ENCODE measurements at regions not wholly inside any gene's neighbourhood (a gene's known extent, or its start where the extent isn't known, plus 50 kb on each side); places are given as distances from the start of the nearest gene placed in this dataset.

DNA sequence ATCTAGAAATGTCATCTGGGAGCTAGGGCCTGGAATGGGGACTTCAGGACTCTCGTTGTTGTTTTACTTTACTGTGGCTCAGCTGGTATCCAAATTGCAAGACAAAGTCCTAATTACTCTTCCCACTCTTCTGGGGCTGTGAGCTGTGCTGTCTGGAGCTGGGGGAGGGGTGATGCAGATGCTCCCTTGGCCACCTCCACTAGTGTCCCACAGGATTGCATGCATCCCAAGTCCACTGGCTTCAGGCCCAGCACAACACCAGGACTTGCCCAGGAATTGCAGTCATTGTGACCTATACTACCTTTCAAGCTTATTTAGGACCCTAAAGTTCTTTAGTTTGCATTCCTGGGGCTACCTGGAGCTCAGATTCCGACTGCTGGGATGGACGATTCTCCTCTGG is 366.1 kb upstream of the FAM47C start:
- no peak for TF ChIP-seq EZH2 (IDR thresholded peaks at IDR 0.05; ENCODE audit: borderline replicate concordance, low read depth, low read length, poor library complexity, severe bottlenecking)
- TF ChIP-seq, protein P1, sequence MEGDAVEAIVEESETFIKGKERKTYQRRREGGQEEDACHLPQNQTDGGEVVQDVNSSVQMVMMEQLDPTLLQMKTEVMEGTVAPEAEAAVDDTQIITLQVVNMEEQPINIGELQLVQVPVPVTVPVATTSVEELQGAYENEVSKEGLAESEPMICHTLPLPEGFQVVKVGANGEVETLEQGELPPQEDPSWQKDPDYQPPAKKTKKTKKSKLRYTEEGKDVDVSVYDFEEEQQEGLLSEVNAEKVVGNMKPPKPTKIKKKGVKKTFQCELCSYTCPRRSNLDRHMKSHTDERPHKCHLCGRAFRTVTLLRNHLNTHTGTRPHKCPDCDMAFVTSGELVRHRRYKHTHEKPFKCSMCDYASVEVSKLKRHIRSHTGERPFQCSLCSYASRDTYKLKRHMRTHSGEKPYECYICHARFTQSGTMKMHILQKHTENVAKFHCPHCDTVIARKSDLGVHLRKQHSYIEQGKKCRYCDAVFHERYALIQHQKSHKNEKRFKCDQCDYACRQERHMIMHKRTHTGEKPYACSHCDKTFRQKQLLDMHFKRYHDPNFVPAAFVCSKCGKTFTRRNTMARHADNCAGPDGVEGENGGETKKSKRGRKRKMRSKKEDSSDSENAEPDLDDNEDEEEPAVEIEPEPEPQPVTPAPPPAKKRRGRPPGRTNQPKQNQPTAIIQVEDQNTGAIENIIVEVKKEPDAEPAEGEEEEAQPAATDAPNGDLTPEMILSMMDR (conservative IDR thresholded peaks at IDR 0.05; ENCODE audit: low read depth, low read length): no peak

Data from A673 (cell line).